CD14-positive monocyte (primary cell): ENCODE measurements at regions not wholly inside any gene's neighbourhood (a gene's known extent, or its start where the extent isn't known, plus 50 kb on each side); places are given as distances from the start of the nearest gene placed in this dataset. TPM values are rescaled to one million over a fixed set of nuclear protein-coding genes. Genes with fewer than 3 reads are reported as not detected.

Experiments
- DNase-seq, 3 donors: peaks; one replicate each; pipeline ENCODE4 v3.0.0-alpha.2; 2011 to 2022
- H2AFZ ChIP-seq: 2 replicates; pipeline ENCODE4 v1.6.0; 2012; ENCODE audit warnings: mild to moderate bottlenecking, low read depth, low read length, inconsistent platforms; ENCODE audit not compliant: insufficient read depth, poor library complexity, severe bottlenecking
- H3K27ac ChIP-seq, 2 donors: 1 replicate in 1 of 2; 2 replicates in 1 of 2; pipeline ENCODE4 v1.5.1; 2012 to 2013; ENCODE audit warnings: low read length in 2 of 2, control low read depth in 1 of 2, inconsistent platforms in 1 of 2, low read depth in 1 of 2, mild to moderate bottlenecking in 1 of 2
- H3K27me3 ChIP-seq, 2 donors: one replicate each; pipeline versions ENCODE4 v1.6.0 to v1.6.1; 2011 to 2013; ENCODE audit warnings: low read length in 2 of 2; ENCODE audit not compliant: control insufficient read depth in 2 of 2, insufficient read depth in 2 of 2
- H3K36me3 ChIP-seq, 2 donors: replicated peaks in 1 of 2; 1 replicate in 1 of 2; 2 replicates in 1 of 2; pipeline versions ENCODE4 v1.5.1 to v1.6.1; 2012 to 2013; ENCODE audit warnings: low read length in 2 of 2, control low read depth in 1 of 2, inconsistent platforms in 1 of 2, mild to moderate bottlenecking in 1 of 2; ENCODE audit not compliant: insufficient read depth in 2 of 2, control insufficient read depth in 1 of 2
- H3K4me1 ChIP-seq, 2 donors: 1 replicate in 1 of 2; 2 replicates in 1 of 2; pipeline versions ENCODE4 v1.5.1 to v1.6.1; 2012 to 2013; ENCODE audit warnings: low read length in 2 of 2, control low read depth in 1 of 2, inconsistent platforms in 1 of 2, mild to moderate bottlenecking in 1 of 2, moderate library complexity in 1 of 2; ENCODE audit not compliant: insufficient read depth in 2 of 2, control insufficient read depth in 1 of 2
- H3K4me2 ChIP-seq: replicated peaks from 2 replicates; pipeline ENCODE3; 2012; ENCODE audit warnings: low read length, moderate library complexity, mild to moderate bottlenecking; ENCODE audit not compliant: poor library complexity, severe bottlenecking; ENCODE audit errors: extremely low read depth
- H3K4me3 ChIP-seq, 3 experiments: fragments of 200-600 bp in 1 of 3; sonication (generic) in 1 of 3; replicated peaks in 1 of 3; 1 replicate in 2 of 3; 2 replicates in 1 of 3; pipeline ENCODE4 v1.5.1; 2011 to 2013; ENCODE audit warnings: low read length in 3 of 3, mild to moderate bottlenecking in 3 of 3, control low read depth in 2 of 3, low read depth in 2 of 3, inconsistent platforms in 1 of 3, moderate library complexity in 1 of 3
- H3K79me2 ChIP-seq: 2 replicates; pipeline ENCODE4 v1.6.0; 2012; ENCODE audit warnings: mild to moderate bottlenecking, control low read depth, inconsistent platforms, low read length, moderate library complexity; ENCODE audit not compliant: insufficient read depth
- H3K9ac ChIP-seq: 2 replicates; pipeline ENCODE4 v1.6.0; 2017; ENCODE audit warnings: low read length, mild to moderate bottlenecking; ENCODE audit not compliant: insufficient read depth, poor library complexity, severe bottlenecking
- H3K9me3 ChIP-seq, 2 donors: replicated peaks in 1 of 2; 1 replicate in 1 of 2; 2 replicates in 1 of 2; pipeline versions ENCODE4 v1.5.1 to v1.6.1; 2012 to 2013; ENCODE audit warnings: low read length in 2 of 2, control low read depth in 1 of 2; ENCODE audit not compliant: control insufficient read depth in 1 of 2, insufficient read depth in 1 of 2
- H4K20me1 ChIP-seq: 2 replicates; pipeline ENCODE4 v1.6.0; 2012; ENCODE audit warnings: mild to moderate bottlenecking, low read length, control low read depth, moderate library complexity; ENCODE audit not compliant: insufficient read depth
- H3K27ac Mint-ChIP-seq, 7 donors: one replicate each; pipeline ENCODE4 v1.8.0; 2020; ENCODE audit warnings: mild to moderate bottlenecking in 7 of 7, mixed read lengths in 7 of 7, moderate library complexity in 6 of 7, inconsistent platforms in 2 of 7
- H3K27me3 Mint-ChIP-seq, 3 donors: one replicate each; pipeline ENCODE4 v1.8.0; 2021 to 2022; ENCODE audit warnings: low read depth in 3 of 3, mild to moderate bottlenecking in 3 of 3, mixed read lengths in 3 of 3, moderate library complexity in 3 of 3, inconsistent platforms in 1 of 3
- H3K36me3 Mint-ChIP-seq, 2 donors: one replicate each; pipeline ENCODE4 v1.8.0; 2020; ENCODE audit warnings: mixed read lengths in 2 of 2, inconsistent platforms in 1 of 2, mild to moderate bottlenecking in 1 of 2
- H3K4me1 Mint-ChIP-seq: one replicate; pipeline ENCODE4 v1.8.0; 2020; ENCODE audit warnings: mild to moderate bottlenecking, mixed read lengths
- H3K4me3 Mint-ChIP-seq, 2 donors: one replicate each; pipeline ENCODE4 v1.8.0; 2020; ENCODE audit warnings: mild to moderate bottlenecking in 2 of 2, mixed read lengths in 2 of 2, moderate library complexity in 1 of 2
- H3K9me3 Mint-ChIP-seq, 7 donors: one replicate each; pipeline ENCODE4 v1.8.0; 2020 to 2022; ENCODE audit warnings: mixed read lengths in 7 of 7, mild to moderate bottlenecking in 6 of 7, moderate library complexity in 6 of 7, inconsistent platforms in 2 of 7
- CTCF ChIP-seq: fragments of 200-600 bp; IDR thresholded peaks from one replicate; pipeline ENCODE4 v1.8.0; 2022; ENCODE audit warnings: antibody characterized with exemption, mild to moderate bottlenecking
- WGBS: methylation state at CpG from one replicate; pipeline ENCODE4 v1.1.5; 2013; ENCODE audit warnings: missing lambda C conversion rate; ENCODE audit not compliant: insufficient coverage; 5-methylcytosine and 5-hydroxymethylcytosine counted together
- intact Hi-C, 2 donors: fragments of 100-400 bp; cut with micrococcal nuclease; formaldehyde crosslinking; loops; one replicate each; pipeline versions ENCODE4 v1.15.0 to v1.15.1; 2023
- small RNA-seq: library from RNA; depleted of rRNA; stranded (forward); fragments of <200 nt; gene quantifications from one replicate; pipeline ENCODE3, GENCODE V24; 2012; ENCODE audit warnings: low read depth; ENCODE audit not compliant: insufficient read length

DNA sequence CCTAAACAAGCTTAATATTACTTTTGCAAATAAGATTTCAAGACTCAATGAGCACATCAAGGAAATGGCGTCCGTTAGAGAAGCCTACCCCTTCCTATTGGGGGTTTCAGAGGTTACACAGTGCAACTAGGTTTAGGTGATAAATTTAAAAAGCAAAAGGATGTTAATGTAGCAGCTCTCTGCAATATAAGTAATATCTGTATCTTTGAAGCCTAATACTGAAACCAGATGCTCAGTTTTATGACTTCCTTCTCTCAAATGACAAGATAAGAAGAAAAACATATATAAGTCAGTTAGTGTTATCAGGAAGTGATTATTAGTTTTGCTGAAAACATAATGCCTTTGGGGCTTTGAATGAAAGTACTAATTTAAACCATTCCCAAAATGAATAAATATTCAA, 54.3 kb upstream of the MED13 start:
- DNase-seq: no peak
- Histone ChIP-seq H3K27me3 (no peaks in the 10 kb centered on the region), H4K20me1 (no peaks in the 10 kb centered on the region), H2AFZ (no peak overlapping the region), H3K9me3 (no peaks in the 10 kb centered on the region), H3K79me2 (no peaks in the 10 kb centered on the region), H3K4me3 (no peak overlapping the region), H3K36me3 (no peaks in the 10 kb centered on the region), H3K4me2 (no peak overlapping the region), H3K4me1 (no peaks in the 10 kb centered on the region), H3K27ac (no peak overlapping the region), H3K9ac (no peak overlapping the region)
- no peak overlapping the region for H3K27ac Mint-ChIP-seq
- H3K4me1 Mint-ChIP-seq: no peaks in the 10 kb centered on the region
- no peak overlapping the region for H3K4me3 Mint-ChIP-seq
- no CpG with 5 or more reads among the region's 2 CpGs for WGBS
- no peak for TF ChIP-seq CTCF
- H3K9me3 Mint-ChIP-seq: peaks cover 0 to 3% (median 0%) of the 10 kb centered on the region in 7 donors
- intact Hi-C loops: no loop called here
- peaks cover 7 to 12% (median 10%) of the 10 kb centered on the region in 3 donors for H3K27me3 Mint-ChIP-seq
- no peaks in the 10 kb centered on the region for H3K36me3 Mint-ChIP-seq

Small RNA genes lying in the stretch of these regions (small RNA-seq; reads per million reads assigned to genes)
- not detected for gene RF00019
